ENCODE measurements at regions not wholly inside any gene's neighbourhood (a gene's known extent, or its start where the extent isn't known, plus 50 kb on each side); places are given as distances from the start of the nearest gene placed in this dataset.

GRCh38 chr13:22121146-22121739 lies 450.4 kb downstream of the FGF9 start:
- no peak for TF ChIP-seq CTCF (IDR thresholded peaks at IDR 0.05; ENCODE audit: low read depth, low read length)
- no peak overlapping the region for H3K4me3 ChIP-seq (ENCODE audit: low read depth, low read length)

GRCh38 chr13:22126433-22127021 lies 455.7 kb downstream of the FGF9 start:
- H3K4me3 ChIP-seq (ENCODE audit: low read depth, low read length) = no peak overlapping the region
- TF ChIP-seq CTCF (IDR thresholded peaks at IDR 0.05; ENCODE audit: low read depth, low read length) = no peak

- H3K4me3 ChIP-seq (ENCODE audit: low read depth, low read length) = no peak overlapping the region
Observed at GRCh38 chr13:22127277-22128164, 456.6 kb downstream of the FGF9 start.

GRCh38 chr13:22128441-22129408 lies 457.9 kb downstream of the FGF9 start:
- no peak for TF ChIP-seq CTCF (IDR thresholded peaks at IDR 0.05; ENCODE audit: low read depth, low read length)

More at GRCh38 chr13:22127277-22128164, 456.6 kb downstream of the FGF9 start:
- no peak for TF ChIP-seq CTCF (IDR thresholded peaks at IDR 0.05; ENCODE audit: low read depth, low read length)

GRCh38 chr13:22130254-22130653 lies 459.4 kb downstream of the FGF9 start:
- TF ChIP-seq CTCF (IDR thresholded peaks at IDR 0.05; ENCODE audit: low read depth, low read length) = no peak
- no peak overlapping the region for H3K4me3 ChIP-seq (ENCODE audit: low read depth, low read length)

More at GRCh38 chr13:22128441-22129408, 457.9 kb downstream of the FGF9 start:
- peak overlapping the region; percentile 15 for H3K4me3 ChIP-seq (ENCODE audit: low read depth, low read length)

GRCh38 chr13:22134261-22134660 lies 463.4 kb downstream of the FGF9 start:
- no peak for TF ChIP-seq CTCF (IDR thresholded peaks at IDR 0.05; ENCODE audit: low read depth, low read length)
- H3K4me3 ChIP-seq (ENCODE audit: low read depth, low read length) = no peak overlapping the region

All from WI38 (cell line).